ENCODE measurements at regions not wholly inside any gene's neighbourhood (a gene's known extent, or its start where the extent isn't known, plus 50 kb on each side); places are given as distances from the start of the nearest gene placed in this dataset.

DNA sequence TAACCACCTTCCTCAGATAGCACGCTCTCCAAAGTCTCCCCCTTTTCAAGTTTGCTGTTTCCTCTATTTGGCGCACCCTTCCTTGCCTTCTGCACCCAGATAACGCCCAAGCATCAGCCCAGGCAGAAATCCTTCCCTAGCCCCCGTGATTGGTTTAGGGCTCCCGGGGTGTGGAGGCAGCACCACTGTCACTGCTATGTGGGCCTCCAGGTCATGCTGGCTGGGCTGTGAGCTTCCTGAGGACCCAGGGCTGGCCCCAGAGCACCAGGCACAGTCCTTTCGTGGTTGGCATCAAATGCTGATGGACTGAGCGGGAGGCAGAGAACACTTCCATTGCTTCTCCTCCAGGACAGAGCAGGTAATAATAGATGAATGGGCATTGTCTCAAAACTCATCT lies 311.4 kb downstream of the BCL11B start:
- H3K9ac ChIP-seq (ENCODE audit: low read length in 5 of 5) = no peak overlapping the region

DNA sequence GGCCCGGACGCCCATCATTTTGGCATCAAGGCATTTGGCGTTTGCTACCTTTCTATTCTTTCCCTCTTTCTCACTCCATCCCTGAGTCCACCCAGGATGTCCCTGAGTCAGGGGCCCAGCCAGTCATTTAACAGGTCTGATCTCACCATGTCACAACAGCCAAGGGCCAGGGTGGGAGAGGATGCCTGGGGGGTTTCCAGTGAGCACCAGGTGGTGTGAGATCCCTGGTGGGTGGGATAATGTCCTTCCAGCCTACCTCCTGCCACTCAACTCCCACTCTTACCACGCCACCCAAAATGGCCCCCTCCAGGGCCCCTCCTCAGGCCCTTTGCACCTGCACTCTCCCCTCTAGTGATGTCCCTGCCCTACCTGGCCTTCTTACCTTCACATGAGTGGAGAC lies 310.8 kb downstream of the BCL11B start:
- Histone ChIP-seq H3K9me3 (ENCODE audit: control insufficient read depth in 5 of 5, low read length in 5 of 5) (no peaks in the 10 kb centered on the region), H3K9ac (ENCODE audit: low read length in 5 of 5) (no peak overlapping the region)

More for the DNA sequence above, 311.4 kb downstream of the BCL11B start:
- Histone ChIP-seq H3K4me1 (ENCODE audit: control insufficient read depth in 5 of 5, insufficient read depth in 5 of 5, low read length in 5 of 5) (peaks cover 0 to 12% (median 10%) of the 10 kb centered on the region in 5 donors), H3K27ac (ENCODE audit: low read depth, low read length) (no peak overlapping the region), H3K27me3 (ENCODE audit: control insufficient read depth in 5 of 5, insufficient read depth in 4 of 5, low read length in 5 of 5) (peaks cover 0 to 22% (median 9%) of the 10 kb centered on the region in 5 donors), H3K4me3 (ENCODE audit: low read depth in 1 of 5, low read length in 5 of 5) (no peak overlapping the region), H3K36me3 (ENCODE audit: control insufficient read depth in 5 of 5, insufficient read depth in 5 of 5, low read length in 5 of 5) (no peaks in the 10 kb centered on the region), H3K9me3 (ENCODE audit: control insufficient read depth in 5 of 5, low read length in 5 of 5) (no peaks in the 10 kb centered on the region)

DNA sequence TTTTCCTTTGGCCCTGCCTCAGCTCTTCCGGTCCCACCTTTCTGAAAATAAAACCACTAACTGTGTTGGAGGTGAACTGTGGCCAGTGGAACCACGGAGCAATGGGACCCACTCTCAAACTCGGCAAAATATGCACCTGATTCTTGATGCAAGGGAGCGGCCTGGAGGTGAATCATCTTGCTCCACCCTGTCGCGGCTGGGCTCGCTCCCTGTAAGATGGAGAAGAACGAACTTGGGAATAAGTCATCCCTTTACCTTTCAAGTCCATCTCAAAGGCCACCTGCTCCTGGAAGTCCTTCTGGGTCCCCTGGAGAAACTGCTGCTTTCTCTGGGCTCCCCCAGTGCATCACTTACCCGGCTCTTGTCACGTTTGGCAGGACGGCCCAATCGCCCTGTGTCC lies 309.9 kb downstream of the BCL11B start:
- H3K9me3 ChIP-seq (ENCODE audit: control insufficient read depth in 5 of 5, low read length in 5 of 5) = no peaks in the 10 kb centered on the region
- H3K27ac ChIP-seq (ENCODE audit: low read depth, low read length) = no peak overlapping the region
- H3K36me3 ChIP-seq (ENCODE audit: control insufficient read depth in 5 of 5, insufficient read depth in 5 of 5, low read length in 5 of 5) = no peaks in the 10 kb centered on the region
- no peak overlapping the region for H3K4me3 ChIP-seq (ENCODE audit: low read depth in 1 of 5, low read length in 5 of 5)
- no peak overlapping the region for H3K9ac ChIP-seq (ENCODE audit: low read length in 5 of 5)
- peaks cover 0 to 10% (median 7%) of the 10 kb centered on the region in 5 donors for H3K4me1 ChIP-seq (ENCODE audit: control insufficient read depth in 5 of 5, insufficient read depth in 5 of 5, low read length in 5 of 5)
- H3K27me3 ChIP-seq (ENCODE audit: control insufficient read depth in 5 of 5, insufficient read depth in 4 of 5, low read length in 5 of 5) = peaks cover 0 to 21% (median 11%) of the 10 kb centered on the region in 5 donors

More for the DNA sequence above, 310.8 kb downstream of the BCL11B start:
- Histone ChIP-seq H3K4me1 (ENCODE audit: control insufficient read depth in 5 of 5, insufficient read depth in 5 of 5, low read length in 5 of 5) (peaks cover 0 to 12% (median 10%) of the 10 kb centered on the region in 5 donors), H3K27ac (ENCODE audit: low read depth, low read length) (no peak overlapping the region), H3K36me3 (ENCODE audit: control insufficient read depth in 5 of 5, insufficient read depth in 5 of 5, low read length in 5 of 5) (no peaks in the 10 kb centered on the region), H3K27me3 (ENCODE audit: control insufficient read depth in 5 of 5, insufficient read depth in 4 of 5, low read length in 5 of 5) (peaks cover 0 to 22% (median 9%) of the 10 kb centered on the region in 5 donors), H3K4me3 (ENCODE audit: low read depth in 1 of 5, low read length in 5 of 5) (no peak overlapping the region)

DNA sequence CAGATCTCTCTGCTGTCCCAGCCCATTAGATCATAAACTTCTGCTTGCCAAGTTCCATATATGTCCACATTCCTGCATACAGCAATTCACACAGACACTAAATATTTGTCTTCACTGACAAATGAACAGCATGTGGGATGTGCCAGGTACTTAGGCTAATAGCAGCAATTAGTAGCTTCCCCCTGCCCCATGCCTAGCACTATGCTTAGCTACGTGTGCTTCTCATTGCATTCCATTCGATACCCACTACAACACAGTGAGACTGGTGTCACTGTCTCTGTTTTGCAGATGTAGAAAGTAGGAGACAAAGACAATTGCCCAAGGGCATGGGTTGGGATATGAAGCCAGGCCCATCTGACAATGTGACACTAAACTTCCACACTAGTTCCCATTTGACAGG lies 308.4 kb downstream of the BCL11B start:
- Histone ChIP-seq H3K27me3 (ENCODE audit: control insufficient read depth in 5 of 5, insufficient read depth in 4 of 5, low read length in 5 of 5) (peaks cover 0 to 16% (median 11%) of the 10 kb centered on the region in 5 donors), H3K9me3 (ENCODE audit: control insufficient read depth in 5 of 5, low read length in 5 of 5) (no peaks in the 10 kb centered on the region), H3K36me3 (ENCODE audit: control insufficient read depth in 5 of 5, insufficient read depth in 5 of 5, low read length in 5 of 5) (no peaks in the 10 kb centered on the region), H3K27ac (ENCODE audit: low read depth, low read length) (no peak overlapping the region), H3K4me1 (ENCODE audit: control insufficient read depth in 5 of 5, insufficient read depth in 5 of 5, low read length in 5 of 5) (no peaks in the 10 kb centered on the region), H3K4me3 (ENCODE audit: low read depth in 1 of 5, low read length in 5 of 5) (no peak overlapping the region), H3K9ac (ENCODE audit: low read length in 5 of 5) (no peak overlapping the region)

DNA sequence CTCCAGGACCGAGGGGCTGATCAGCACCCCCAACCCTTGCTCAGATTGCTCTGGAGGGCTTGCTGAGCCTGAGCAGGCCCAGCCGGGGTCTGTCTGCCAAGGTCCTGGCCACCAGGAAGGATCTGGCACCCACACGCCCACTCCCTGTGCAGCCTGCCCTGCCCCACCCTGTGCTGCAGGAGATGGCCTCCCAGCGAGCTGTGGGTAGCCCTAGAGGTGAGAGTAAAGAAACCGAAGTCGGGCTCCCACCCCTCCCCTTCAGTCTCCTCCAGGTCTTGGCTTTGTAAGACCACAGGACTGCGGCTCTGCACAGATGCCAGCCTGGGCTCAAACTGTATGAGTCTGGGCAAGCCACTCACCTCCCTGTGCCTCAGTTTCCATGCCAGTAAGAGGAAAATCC lies 307.8 kb downstream of the BCL11B start:
- Histone ChIP-seq H3K4me3 (ENCODE audit: low read depth in 1 of 5, low read length in 5 of 5) (no peak overlapping the region), H3K27me3 (ENCODE audit: control insufficient read depth in 5 of 5, insufficient read depth in 4 of 5, low read length in 5 of 5) (peaks cover 0 to 16% (median 11%) of the 10 kb centered on the region in 5 donors), H3K36me3 (ENCODE audit: control insufficient read depth in 5 of 5, insufficient read depth in 5 of 5, low read length in 5 of 5) (no peaks in the 10 kb centered on the region), H3K27ac (ENCODE audit: low read depth, low read length) (no peak overlapping the region), H3K4me1 (ENCODE audit: control insufficient read depth in 5 of 5, insufficient read depth in 5 of 5, low read length in 5 of 5) (no peaks in the 10 kb centered on the region), H3K9me3 (ENCODE audit: control insufficient read depth in 5 of 5, low read length in 5 of 5) (no peaks in the 10 kb centered on the region), H3K9ac (ENCODE audit: low read length in 5 of 5) (no peak overlapping the region)

DNA sequence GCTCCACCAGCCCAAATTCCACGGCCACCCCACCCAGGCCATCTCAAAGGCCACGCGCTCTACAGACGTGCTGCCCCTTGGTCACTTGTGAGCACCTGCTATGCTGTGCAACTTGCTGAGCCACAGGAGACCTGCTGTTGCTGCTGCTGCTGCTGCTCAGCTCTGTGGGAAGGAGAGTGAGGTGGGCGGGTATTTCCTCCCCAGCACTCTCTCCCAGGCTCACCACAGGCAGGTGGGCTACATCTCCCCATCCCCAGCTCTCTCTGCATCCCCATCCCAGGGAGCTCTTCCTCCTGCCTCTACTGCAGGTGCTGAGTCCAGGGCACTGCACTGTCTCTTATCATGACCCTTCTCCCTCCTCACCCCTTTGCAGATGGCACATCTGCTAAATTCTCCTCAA lies 306.9 kb downstream of the BCL11B start:
- H3K4me3 ChIP-seq (ENCODE audit: low read depth in 1 of 5, low read length in 5 of 5) = no peak overlapping the region
- H3K36me3 ChIP-seq (ENCODE audit: control insufficient read depth in 5 of 5, insufficient read depth in 5 of 5, low read length in 5 of 5) = no peaks in the 10 kb centered on the region
- no peak overlapping the region for H3K27ac ChIP-seq (ENCODE audit: low read depth, low read length)
- H3K27me3 ChIP-seq (ENCODE audit: control insufficient read depth in 5 of 5, insufficient read depth in 4 of 5, low read length in 5 of 5) = peaks cover 0 to 15% (median 11%) of the 10 kb centered on the region in 5 donors
- no peaks in the 10 kb centered on the region for H3K9me3 ChIP-seq (ENCODE audit: control insufficient read depth in 5 of 5, low read length in 5 of 5)
- H3K9ac ChIP-seq (ENCODE audit: low read length in 5 of 5) = no peak overlapping the region
- H3K4me1 ChIP-seq (ENCODE audit: control insufficient read depth in 5 of 5, insufficient read depth in 5 of 5, low read length in 5 of 5) = no peaks in the 10 kb centered on the region

DNA sequence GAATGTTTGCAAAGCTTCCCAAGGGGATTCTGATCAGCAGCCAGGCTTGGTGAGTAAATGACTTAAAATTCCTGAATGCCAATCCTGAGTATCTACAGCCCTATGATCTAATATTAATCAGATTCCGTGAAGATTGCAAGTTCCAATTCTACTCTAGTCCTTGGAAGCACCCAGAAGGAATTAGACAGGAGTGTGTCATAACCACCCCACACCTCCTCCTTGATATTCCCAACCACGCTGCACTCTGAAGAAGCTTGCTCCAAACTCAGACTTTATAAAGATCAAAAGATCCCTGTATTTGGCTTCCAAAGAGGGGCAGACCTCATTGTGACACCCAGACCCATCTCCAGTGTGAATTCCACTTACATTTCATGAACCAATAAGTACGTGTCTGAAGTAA lies 306.0 kb downstream of the BCL11B start:
- Histone ChIP-seq H3K4me1 (ENCODE audit: control insufficient read depth in 5 of 5, insufficient read depth in 5 of 5, low read length in 5 of 5) (no peaks in the 10 kb centered on the region), H3K27ac (ENCODE audit: low read depth, low read length) (no peak overlapping the region), H3K4me3 (ENCODE audit: low read depth in 1 of 5, low read length in 5 of 5) (no peak overlapping the region), H3K27me3 (ENCODE audit: control insufficient read depth in 5 of 5, insufficient read depth in 4 of 5, low read length in 5 of 5) (peaks cover 0 to 14% (median 6%) of the 10 kb centered on the region in 5 donors), H3K9me3 (ENCODE audit: control insufficient read depth in 5 of 5, low read length in 5 of 5) (no peaks in the 10 kb centered on the region), H3K9ac (ENCODE audit: low read length in 5 of 5) (no peak overlapping the region), H3K36me3 (ENCODE audit: control insufficient read depth in 5 of 5, insufficient read depth in 5 of 5, low read length in 5 of 5) (no peaks in the 10 kb centered on the region)

DNA sequence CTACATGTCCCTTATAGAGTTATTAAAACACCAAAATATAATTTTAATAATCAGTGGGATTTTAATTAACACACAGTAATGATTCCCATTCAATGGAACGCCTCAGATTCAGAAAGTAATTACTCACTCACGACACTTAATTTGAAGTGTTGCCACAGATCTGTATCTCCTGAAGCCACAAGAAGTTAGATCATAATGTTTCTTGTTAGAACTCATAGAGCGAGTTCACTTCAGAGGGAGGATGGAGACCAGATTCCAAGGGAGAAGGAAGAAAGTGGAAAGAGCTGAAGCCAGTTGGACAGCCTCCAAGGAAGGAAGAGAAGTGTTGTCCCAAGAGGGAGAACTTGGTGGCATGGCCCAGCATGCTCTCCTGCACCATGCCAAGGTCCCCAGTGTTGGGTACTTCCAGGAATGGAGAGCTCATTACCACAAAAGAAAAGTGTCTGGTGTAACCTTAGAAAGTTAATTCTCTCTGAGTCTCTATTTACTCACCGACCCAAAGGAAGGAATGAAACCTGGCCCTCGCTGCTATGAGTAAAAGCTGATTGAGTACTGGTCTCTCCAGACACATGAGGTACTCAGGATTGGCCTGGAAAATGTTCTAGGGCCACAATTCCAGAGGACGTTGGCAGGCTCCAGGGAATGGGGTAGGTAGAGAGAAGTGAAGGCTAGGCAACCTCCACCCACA lies 305.4 kb downstream of the BCL11B start:
- Histone ChIP-seq H3K36me3 (ENCODE audit: control insufficient read depth in 5 of 5, insufficient read depth in 5 of 5, low read length in 5 of 5) (no peaks in the 10 kb centered on the region), H3K4me3 (ENCODE audit: low read depth in 1 of 5, low read length in 5 of 5) (no peak overlapping the region), H3K9me3 (ENCODE audit: control insufficient read depth in 5 of 5, low read length in 5 of 5) (no peaks in the 10 kb centered on the region), H3K27ac (ENCODE audit: low read depth, low read length) (no peak overlapping the region), H3K27me3 (ENCODE audit: control insufficient read depth in 5 of 5, insufficient read depth in 4 of 5, low read length in 5 of 5) (peaks cover 0 to 13% (median 6%) of the 10 kb centered on the region in 5 donors), H3K4me1 (ENCODE audit: control insufficient read depth in 5 of 5, insufficient read depth in 5 of 5, low read length in 5 of 5) (no peaks in the 10 kb centered on the region), H3K9ac (ENCODE audit: low read length in 5 of 5) (no peak overlapping the region)

DNA sequence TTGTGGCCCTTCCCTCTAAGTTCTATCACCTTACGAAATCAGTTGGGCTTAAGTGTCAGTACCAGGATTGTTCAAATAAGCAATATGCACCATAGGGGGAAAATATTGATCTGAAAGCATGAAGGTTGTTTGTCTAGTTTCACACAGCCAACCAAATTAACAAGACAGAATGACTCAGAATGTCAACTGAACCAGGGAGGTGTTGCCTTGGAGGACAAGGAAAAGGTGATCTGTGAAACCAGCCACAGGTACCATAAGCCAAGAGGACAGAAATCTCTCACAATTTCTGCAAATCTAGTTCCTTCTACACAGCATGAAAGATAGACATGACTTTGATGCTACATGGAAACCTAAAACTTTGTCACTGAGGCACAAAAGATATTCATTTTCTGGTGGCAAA lies 297.9 kb downstream of the BCL11B start:
- Histone ChIP-seq H3K36me3 (ENCODE audit: control insufficient read depth in 5 of 5, insufficient read depth in 5 of 5, low read length in 5 of 5) (no peaks in the 10 kb centered on the region), H3K9me3 (ENCODE audit: control insufficient read depth in 5 of 5, low read length in 5 of 5) (peaks cover 0 to 7% (median 5%) of the 10 kb centered on the region in 5 donors), H3K4me3 (ENCODE audit: low read depth in 1 of 5, low read length in 5 of 5) (no peak overlapping the region), H3K9ac (ENCODE audit: low read length in 5 of 5) (no peak overlapping the region), H3K27me3 (ENCODE audit: control insufficient read depth in 5 of 5, insufficient read depth in 4 of 5, low read length in 5 of 5) (no peaks in the 10 kb centered on the region), H3K4me1 (ENCODE audit: control insufficient read depth in 5 of 5, insufficient read depth in 5 of 5, low read length in 5 of 5) (no peaks in the 10 kb centered on the region), H3K27ac (ENCODE audit: low read depth, low read length) (no peak overlapping the region)

DNA sequence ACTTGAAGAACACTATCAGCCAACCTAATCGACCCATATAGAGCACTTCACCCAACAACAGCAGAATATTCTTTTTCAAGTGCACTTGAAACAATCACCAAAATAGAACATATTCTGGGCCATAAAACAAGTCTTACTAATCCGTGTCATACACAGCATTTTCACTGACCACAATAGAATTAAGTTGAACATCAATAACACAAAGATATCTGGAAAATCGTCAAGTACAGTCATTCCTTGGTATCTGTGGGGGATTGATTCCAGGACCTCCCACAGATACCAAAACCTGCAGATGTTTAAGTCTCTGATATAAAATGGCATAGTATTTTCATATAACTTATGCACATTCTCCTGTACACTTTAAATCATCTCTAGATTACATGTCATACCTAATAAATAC lies 295.7 kb downstream of the BCL11B start:
- H3K4me3 ChIP-seq (ENCODE audit: low read depth in 1 of 5, low read length in 5 of 5) = no peak overlapping the region
- no peak overlapping the region for H3K9ac ChIP-seq (ENCODE audit: low read length in 5 of 5)
- H3K9me3 ChIP-seq (ENCODE audit: control insufficient read depth in 5 of 5, low read length in 5 of 5) = peaks cover 0 to 9% (median 5%) of the 10 kb centered on the region in 5 donors
- H3K27me3 ChIP-seq (ENCODE audit: control insufficient read depth in 5 of 5, insufficient read depth in 4 of 5, low read length in 5 of 5) = no peaks in the 10 kb centered on the region
- H3K36me3 ChIP-seq (ENCODE audit: control insufficient read depth in 5 of 5, insufficient read depth in 5 of 5, low read length in 5 of 5) = no peaks in the 10 kb centered on the region
- no peaks in the 10 kb centered on the region for H3K4me1 ChIP-seq (ENCODE audit: control insufficient read depth in 5 of 5, insufficient read depth in 5 of 5, low read length in 5 of 5)
- no peak overlapping the region for H3K27ac ChIP-seq (ENCODE audit: low read depth, low read length)

All from subcutaneous abdominal adipose tissue (tissue), 5 donors.